HS-5 (cell line): ENCODE measurements at regions not wholly inside any gene's neighbourhood (a gene's known extent, or its start where the extent isn't known, plus 50 kb on each side); places are given as distances from the start of the nearest gene placed in this dataset.
A peak's percentile ranks its signal among the peaks of the same experiment; 100 is the strongest.
"Not testable (repeated sequence)": the region's sequence is repeated elsewhere in the genome, so short reads cannot be mapped to it uniquely, and the experiment has no call there.

Source experiments
- DNase-seq: peaks from one replicate; pipeline ENCODE4 v3.0.0-alpha.2; 2012; ENCODE audit warnings: low read depth

DNA sequence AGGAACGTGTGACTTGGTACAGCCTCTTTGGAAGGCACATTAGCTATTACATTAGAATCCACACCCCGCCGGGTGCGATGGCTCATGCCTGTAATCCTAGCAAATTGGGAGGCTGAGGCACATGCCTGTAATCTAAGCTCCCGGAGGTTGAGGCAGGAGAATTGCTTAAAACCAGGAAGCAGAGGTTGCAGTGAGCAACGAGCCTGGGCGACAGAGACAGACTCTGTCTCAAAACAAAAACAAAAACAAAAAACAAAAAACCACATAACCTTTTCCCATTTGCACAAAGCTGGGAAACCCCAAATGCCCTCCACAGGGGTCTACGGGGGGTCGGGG lies 82.7 kb upstream of the METTL9 start:
- DNase-seq = not testable (repeated sequence)

DNA sequence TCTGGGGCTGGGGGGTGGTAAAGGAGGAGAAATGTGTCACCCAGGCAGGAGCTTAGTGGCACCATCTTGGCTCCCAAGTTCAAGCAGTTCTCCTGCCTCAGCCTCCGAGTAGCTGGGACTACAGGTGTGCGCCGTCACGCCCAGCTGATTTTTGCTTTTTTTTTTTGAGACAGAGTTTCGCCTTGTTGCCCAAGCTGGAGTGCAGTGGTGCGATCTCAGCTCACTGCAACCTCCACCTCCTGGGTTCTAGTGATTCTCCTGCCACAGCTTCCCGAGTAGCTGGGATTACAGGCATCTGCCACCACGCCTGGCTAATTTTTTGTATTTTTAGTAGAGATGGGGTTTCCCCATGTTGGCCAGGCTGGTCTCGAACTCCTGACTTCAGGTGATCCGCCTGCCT lies 82.1 kb upstream of the METTL9 start:
- DNase-seq = not testable (repeated sequence)

DNA sequence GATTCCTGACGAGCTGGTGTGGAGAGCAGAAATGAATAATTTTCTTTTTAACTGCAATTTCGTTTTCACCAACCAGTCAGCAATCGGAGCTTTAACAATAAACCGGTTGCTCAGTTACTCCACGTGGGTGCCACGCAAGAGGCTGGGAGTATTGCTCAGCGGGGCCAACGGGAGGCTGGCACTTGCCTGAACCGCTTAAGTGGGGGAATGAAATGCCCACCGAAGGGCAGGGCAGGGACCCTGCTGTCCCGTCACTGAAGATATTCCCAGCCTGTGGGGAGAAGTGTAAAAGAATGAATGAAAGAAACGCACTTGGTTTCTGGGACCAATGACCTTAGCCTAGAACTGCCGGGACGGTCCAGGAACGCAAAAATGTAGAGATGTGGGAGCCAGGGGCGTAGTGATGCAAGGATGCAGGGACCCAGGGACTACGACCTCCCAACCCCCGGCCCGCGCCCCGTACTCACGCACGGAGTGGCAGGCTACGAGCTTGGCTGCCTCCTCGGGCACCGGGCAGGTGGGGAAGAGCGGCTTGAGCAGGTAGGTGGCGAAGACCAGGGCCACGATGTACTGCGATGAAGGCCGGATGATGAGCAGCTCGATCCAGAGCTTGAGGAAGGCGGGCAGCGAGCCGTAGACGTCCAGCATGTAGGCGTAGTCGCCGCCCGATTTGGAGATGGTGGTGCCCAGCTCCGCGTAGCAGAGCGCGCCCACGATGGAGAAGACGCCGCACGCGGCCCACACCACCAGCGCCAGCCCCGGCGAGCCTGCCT lies 79.8 kb upstream of the METTL9 start:
- DNase-seq = not testable (repeated sequence)

DNA sequence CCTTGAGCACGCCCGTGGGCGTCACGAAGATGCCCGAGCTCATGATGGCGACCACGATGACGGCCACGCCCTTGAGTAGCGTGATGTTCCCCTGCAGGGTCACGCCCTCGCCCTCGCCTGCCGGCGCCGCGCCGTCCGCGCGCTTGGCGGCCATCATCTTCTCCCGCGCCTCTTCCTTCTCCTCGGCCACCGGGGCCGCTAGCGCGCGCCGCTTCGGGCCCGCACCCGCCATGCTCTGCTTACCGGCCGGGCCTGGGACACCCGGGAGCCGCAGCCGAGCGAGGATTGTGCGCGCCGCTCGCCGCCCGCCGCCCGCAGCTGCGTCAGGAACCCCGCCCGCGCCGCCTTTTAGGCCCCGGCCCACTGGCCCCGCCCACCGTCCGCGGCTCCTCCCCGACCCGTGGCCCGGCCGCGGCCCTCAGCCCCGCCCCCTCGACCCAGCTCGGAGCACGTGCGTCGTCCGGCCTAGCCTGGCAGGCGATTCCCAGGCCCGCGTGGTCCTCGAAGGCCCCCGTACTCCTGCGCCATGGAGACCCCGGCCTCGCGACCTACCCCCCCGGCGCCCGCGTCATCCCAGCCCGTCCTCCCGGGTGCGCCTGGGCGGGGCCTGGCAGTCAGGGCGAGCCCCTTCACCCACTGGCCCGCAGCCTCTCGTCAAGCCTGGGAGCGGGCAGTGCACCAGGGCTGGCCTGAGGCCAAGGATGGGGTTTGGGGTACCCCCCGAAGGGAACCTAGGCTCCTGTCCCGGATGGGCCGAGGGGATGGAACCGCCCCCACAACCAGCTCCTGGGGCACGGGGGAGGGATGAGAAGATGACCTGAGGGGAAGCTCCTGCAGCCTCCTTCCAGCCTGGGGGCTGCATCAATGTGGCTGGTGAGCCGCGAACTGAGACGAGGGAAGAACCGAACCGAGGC lies 79.0 kb upstream of the METTL9 start:
- peak; percentile 78 for DNase-seq

DNA sequence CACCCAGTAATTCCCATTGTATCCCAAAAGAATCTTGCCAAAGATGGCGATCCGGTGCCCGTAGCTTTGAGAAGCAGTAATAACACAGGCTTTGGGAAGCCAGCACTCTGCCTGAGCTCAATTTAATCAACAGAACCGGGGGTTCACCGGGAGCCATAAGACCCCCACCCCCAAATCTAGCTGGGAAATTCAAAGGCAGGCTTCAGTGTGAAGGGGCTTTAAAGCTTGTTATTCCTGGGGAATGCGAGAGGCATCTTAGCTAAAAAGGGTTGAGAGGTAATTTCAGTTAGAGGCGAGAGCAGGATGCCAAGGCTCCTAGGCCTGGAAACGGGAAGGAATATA lies 78.4 kb upstream of the METTL9 start:
- DNase-seq = not testable (repeated sequence)

DNA sequence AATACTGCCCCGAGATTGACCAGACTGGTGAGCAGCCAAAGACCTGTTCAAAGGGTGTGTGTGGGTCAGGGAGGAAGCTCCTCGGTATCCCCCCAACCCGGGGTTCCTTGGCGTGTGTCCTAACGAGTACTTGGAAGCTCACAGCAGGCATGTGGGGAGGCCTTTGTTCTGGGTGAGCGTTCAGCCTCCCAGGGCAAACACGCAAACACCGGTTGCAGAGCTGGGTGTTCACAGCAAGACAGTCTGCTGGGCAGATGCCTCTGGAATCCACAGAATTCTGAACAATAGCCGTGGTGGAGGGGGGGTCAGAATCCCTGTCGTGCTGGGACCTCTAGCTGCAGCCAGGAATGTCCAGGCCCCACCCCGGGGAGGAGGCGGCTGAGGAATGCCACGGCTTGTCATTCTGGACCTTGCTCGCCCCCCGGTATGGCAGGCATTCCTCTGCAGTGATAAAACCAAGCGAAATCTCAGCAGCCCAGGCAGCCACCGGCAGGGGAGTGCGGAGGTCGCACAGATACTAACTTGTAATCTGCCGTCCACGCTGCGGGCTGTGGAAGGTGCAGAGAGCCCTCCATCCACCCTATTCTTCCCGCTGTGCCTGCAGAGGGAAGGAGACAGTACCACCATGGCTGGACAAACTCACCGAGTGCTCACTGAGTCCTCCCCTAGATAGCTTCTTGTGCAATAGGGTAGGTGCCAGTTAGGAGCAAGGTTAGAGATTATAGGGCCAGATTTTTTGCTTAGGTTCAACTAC lies 77.8 kb upstream of the METTL9 start:
- not testable (repeated sequence) for DNase-seq

DNA sequence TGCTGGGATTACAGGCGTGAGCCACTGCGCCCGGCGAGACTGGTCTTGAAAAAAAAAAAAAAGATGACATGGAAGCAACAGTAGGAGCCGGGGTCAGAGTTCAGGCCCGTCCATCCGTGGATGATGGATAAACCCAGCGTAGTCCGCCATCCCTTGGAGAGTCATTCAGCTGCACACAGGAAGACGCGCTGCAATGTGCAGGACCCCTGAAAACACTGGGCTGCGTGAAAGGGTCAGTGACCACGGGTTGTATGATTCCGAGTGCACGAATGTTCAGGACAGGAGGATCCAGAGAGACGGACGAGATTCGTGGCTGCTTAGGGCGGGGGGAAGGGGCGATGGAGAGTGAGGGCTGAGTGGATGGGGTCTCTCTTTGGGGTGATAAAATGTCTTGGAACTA lies 76.5 kb upstream of the METTL9 start:
- DNase-seq = not testable (repeated sequence)

DNA sequence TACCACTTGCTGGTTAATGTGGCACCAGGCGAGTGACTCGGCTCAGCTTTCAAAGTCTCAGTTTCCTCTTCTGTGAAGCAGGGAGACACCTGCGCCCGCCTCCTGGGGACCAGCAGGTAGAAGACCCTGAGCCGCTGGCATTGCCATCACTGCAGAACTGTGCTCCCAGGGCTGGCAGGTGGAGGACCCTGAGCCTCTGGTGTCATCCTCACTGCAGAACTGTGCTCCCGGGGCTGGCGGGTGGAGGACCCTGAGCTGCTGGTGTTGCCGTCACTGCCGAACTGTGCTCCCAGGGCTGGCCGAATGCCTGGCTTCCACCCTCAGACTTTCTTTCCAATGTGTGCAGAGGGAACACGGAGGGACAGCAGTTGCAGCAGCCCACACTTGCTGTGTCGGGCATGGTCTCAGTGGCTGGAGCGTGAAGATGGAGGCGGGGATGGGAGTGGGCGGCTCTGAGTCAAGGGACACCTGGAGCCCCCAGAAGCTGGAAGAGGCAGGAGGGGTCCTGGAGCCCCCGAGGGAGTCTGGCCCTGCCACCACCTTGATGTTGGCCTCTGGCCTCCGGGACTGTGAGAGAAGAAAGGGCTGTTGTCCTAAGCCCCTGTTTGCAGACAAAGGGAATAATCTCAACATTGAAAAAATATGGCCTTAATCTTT lies 75.8 kb upstream of the METTL9 start:
- DNase-seq = no peak

DNA sequence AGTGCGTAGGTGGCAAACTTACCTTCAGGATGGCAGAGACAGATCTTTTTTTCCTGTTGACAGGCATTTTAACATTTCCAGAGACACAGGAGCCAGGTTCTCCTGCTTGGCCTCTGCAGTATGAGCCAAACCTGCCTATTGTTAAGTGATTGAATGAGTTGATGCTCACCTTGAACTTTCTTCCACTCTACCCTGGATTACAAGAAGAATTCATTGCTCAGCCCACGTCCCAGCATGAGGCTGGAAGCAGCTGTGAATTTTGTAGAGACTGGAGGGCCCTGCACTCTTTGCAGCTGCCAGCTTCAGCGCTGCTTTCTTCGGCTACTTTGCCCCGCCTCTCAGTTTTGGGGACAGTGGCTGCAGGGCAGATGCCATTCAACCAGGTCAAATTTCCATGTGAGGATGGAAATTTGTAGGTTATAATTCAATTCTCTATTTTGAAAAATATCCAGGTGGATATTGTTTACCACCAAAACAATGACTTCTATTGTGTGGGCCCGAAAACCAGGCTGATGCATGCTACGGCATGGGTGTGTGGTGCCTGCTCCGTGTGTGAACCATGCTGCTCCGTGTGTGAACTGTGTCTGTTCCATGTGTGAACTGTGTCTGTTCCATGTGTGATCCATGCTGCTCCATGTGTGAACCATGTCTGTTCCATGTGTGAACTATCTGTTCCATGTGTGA lies 75.2 kb upstream of the METTL9 start:
- DNase-seq = no peak

DNA sequence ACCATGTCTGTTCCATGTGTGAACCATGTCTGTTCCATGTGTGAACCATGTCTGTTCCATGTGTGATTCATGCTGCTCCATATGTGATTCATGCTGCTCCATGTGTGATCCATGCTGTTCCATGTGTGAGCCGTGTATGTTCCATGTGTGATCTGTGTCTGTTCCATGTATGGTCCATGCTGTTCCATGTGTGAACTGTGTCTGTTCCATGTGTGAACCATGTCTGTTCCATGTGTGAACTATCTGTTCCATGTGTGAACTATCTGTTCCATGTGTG lies 74.7 kb upstream of the METTL9 start:
- not testable (repeated sequence) for DNase-seq

DNA sequence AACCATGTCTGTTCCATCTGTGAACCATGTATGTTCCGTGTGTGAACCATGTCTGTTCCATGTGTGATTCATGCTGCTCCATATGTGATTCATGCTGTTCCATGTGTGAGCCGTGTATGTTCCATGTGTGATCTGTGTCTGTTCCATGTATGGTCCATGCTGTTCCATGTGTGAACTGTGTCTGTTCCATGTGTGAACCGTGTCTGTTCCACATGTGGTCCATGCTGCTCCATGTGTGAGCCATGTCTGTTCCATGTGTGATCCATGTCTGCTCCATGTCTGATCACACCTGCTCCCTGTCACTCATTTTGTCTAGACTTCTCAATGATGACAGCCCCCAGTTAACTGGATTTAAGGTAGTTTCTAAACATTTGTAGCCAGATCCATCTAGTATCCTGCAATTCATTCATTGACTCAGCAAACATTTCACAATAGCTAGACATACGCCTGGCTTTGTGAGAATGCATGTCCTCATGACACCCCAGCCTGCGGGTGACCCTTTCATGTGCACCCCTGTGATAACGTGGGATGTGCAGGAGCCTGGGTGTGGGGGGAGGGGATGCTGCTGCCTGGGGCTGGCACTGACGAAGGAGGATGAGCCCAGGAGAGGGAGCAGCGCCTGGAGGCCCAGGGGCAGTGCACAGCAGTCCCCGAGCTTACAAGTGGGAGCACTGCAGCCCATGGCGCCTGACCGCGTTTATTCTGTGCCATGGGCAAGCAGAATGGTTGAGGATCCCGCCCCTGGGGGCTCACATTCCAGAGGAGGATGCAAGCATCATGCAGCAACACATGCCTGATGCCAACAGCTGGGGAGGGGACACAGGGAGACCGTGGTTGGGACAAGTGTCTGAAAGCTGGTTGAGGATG lies 74.1 kb upstream of the METTL9 start:
- not testable (repeated sequence) for DNase-seq

DNA sequence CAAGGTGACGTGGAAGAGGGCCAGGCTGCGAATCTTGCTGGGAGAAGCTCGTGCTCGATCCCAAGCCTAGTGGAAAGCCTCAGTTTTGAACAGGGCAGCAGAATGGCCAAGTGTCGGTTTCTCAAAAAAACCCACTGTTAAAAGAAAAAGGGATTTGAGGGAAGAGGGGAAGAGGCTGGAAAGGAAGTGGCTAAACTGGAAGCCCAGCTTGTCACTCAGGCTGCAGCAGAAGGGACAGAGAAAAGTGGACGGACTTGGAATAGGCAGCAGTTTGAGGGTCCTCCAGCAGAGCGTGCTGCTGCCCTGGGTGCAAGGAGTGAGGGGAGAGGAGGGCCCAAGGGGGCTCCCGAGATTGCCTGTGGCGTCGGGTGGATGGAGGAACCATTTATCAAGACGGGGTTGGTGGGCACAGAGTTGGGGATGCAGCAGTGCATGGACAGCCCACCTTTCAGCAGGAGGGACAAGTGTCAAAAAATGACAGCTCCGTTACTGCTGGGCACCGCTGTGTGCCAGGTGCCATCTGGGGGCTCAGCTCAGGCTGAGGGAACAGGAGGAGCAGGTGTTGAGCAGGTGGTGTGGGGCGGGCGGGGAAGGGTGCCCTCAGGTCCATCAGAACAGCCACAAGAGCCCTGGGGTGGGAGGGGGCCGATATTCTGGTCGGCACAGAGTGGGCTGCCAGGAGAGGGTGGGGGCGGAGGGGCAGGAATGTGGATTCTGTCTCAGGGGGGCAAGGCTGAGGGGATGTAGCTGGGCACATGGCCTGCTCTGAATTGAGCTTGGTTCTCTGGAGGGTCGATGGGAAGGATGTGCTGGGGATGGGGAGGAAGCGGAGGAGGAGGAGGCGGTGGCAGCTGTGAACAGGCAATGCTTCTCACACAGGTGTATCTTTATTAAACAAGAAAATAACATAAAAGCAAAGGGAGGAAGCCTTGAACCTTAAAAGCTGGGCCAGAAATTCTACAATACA lies 73.1 kb upstream of the METTL9 start:
- not testable (repeated sequence) for DNase-seq

DNA sequence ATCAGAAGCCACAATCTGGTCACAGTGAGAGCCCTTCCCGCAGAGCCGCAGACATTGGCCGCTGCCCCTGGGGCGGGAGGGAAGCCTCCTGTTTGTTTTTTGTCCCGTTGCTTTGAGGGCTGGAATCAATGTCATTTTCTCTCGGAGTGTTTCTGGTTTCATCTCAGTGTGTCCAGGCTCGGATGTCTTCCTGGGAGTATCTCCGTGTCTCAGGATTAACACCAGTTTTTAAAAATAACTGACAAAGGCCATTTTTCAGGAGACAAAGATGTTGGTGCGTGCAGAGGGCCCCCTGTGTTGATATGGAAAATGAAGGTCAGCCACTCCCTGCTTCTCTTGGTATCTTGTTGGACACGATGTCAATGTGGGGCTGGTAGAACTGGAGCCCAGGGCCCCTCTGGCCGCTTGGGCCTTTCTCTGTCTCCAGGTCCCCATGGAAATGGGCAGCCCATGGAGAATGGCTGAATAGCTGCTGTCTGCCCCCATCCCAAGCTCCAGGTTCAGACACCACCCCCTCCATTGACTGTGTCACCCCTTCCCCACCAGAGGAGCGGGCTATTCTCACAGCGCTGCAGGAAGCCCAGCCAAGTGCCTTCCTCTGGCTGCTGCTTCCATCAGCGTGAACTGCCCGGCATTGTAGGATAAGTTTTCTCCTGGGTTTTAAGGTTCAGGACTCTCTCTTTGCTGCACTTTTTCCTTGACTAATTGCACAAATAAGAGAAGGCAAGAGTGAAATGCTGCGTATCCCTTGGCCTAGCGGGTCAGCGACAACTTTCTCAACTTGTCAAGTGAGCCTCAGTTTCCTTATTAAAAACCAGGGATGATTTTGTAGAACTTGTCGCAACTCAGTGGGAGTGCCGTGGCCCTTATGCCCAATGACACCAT lies 72.2 kb upstream of the METTL9 start:
- no peak for DNase-seq

DNA sequence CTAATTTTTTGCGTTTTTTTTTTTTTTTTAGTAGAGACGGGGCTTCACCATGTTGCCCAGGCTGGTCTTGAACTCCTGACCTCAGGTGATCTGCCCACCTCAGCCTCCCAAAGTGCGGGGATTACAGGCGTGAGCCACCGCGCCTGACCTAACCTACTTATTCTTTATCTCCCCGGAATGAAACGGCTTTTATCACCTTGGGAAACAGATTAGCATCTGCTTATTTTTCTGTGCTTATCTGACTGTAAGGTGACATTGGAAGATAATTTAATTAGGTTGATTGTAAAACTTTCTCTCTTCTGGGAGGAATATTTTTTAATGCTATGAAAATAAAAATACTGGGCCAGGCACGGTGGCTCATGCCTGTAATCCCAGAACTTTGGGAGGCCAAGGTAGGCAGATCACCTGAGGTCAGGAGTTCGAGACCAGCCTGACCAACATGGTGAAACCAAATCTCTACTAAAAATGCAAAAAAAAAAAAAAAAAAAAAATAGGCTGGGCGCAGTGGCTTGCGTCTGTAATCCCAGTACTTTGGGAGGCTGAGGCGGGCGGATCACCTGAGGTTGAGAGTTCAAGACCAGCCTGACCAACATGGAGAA lies 70.2 kb upstream of the METTL9 start:
- DNase-seq = not testable (repeated sequence)

DNA sequence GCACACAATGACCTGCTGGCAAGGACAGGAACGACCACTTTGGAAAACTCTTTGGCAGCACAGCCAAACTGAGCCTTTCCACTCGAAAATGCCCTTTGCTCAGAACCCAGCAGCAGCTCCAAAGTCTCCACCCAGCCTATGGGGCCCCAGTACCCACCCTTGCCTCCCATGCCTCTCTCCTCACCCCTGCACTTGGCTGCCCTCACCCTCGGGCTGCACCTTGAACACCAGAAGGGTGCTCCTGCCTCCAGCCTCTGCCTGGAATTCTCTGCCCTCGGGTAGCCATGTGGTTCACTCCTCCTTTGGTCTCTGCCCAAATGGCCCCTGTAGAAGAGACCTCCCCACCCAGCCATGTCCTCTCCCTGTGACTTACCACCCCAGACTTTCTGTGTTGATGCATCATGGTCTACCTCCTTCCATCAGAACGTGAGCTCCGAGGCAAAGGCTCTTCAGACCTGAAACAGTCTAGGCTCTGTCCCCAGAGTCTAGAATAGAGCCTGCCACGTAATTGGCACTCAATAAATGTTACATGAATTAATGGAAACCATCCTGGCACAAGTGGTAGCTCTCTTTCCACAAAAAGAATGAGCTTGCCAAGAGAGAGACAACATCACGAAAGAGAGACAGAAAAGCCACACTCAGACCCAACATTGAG lies 68.5 kb upstream of the METTL9 start:
- not testable (repeated sequence) for DNase-seq

DNA sequence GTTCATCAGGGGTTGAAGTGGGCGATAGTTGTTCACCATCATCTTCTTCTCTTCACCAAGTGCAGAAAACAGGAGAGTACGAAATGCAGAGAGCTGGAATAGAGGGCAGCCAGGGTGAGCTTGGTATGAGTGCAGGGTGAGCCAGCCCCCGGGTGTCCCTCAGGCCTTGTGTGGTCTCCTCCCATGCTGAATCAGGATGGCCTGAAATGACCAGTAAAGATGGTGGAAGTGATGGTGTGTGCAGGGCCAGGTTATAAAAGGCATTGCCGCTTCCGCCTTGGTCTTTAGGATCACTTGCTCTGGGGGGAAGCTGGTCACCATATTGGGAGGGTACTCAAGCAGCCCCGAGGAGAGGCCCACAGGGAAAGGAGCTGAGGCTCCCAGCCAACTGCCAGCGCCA lies 66.4 kb upstream of the METTL9 start:
- not testable (repeated sequence) for DNase-seq

DNA sequence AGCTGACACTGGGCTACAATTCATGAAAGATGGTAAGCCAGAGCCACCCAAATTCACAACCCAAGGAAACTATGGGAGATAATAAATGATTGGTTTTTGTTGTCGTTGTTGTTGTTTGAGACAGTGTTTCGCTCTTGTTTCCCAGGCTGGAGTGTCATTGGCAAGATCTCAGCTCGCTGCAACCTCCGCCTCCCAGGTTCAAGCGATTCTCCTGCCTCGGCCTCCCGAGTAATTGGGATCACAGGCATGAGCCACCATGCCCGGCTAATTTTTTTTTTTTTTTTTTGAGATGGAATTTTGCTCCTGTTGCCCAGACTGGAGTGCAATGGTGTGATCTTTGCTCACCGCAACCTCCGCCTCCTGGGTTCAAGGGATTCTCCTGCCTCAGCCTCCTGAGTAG lies 65.9 kb upstream of the METTL9 start:
- DNase-seq = not testable (repeated sequence)

DNA sequence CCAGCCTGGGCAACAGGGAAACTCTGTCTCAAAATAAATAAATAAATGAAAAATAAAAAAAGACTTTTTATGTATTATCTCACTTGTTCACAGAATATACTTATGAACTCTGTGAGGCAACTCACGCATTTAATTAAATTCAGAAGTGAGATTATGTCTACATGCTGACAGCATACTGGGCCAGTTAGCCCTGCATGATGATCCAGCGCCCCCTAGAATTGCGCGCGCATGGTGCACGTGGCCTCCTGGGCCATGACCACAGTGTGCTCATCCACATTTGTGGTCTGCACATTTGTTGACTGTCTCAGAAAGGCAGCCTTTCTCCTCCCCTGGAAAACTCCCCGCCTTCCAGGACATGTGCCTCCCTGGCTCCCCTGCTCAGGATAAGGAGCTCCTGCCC lies 64.8 kb upstream of the METTL9 start:
- not testable (repeated sequence) for DNase-seq
